GM23338 (cell line): ENCODE measurements at regions not wholly inside any gene's neighbourhood (a gene's known extent, or its start where the extent isn't known, plus 50 kb on each side); places are given as distances from the start of the nearest gene placed in this dataset.

Experiments
- ATAC-seq: fragments of 200-7000 bp; cut with Tn5 transposase; 3 replicates; pipeline ENCODE4 v1.9.1; 2020
- DNase-seq: peaks from one replicate; pipeline ENCODE4 v3.0.0-alpha.2; 2015; ENCODE audit warnings: low spot score
- H2AFZ ChIP-seq: fragments of 200-600 bp; sonication (generic); 2 replicates; pipeline ENCODE4 v1.8.0; 2016; ENCODE audit warnings: antibody characterized with exemption, mild to moderate bottlenecking, moderate library complexity
- H3F3A ChIP-seq: fragments of 200-600 bp; sonication (generic); replicated peaks from 2 replicates; pipeline ENCODE4 v1.8.0; 2017; ENCODE audit warnings: antibody characterized with exemption, mixed run types, low read depth
- H3K27ac ChIP-seq: fragments of 200-600 bp; sonication (generic); 2 replicates; pipeline ENCODE4 v1.6.1; 2016; ENCODE audit warnings: low read depth
- H3K27me3 ChIP-seq: fragments of 200-600 bp; sonication (generic); 2 replicates; pipeline ENCODE4 v1.8.0; 2016; ENCODE audit warnings: mild to moderate bottlenecking, mixed run types, moderate library complexity; ENCODE audit not compliant: insufficient read depth
- H3K36me3 ChIP-seq: fragments of 200-600 bp; sonication (generic); 2 replicates; pipeline ENCODE4 v1.8.0; 2016; ENCODE audit warnings: mild to moderate bottlenecking; ENCODE audit not compliant: insufficient read depth
- H3K4me1 ChIP-seq: fragments of 200-600 bp; sonication (generic); 2 replicates; pipeline ENCODE4 v1.8.0; 2016; ENCODE audit warnings: mild to moderate bottlenecking, moderate library complexity; ENCODE audit not compliant: insufficient read depth
- H3K4me2 ChIP-seq: fragments of 200-600 bp; sonication (generic); 2 replicates; pipeline ENCODE4 v1.7.1; 2017; ENCODE audit warnings: mixed run types
- H3K4me3 ChIP-seq: fragments of 200-600 bp; sonication (generic); 2 replicates; pipeline ENCODE4 v1.6.1; 2016; ENCODE audit warnings: mixed run types
- H3K79me2 ChIP-seq: fragments of 200-600 bp; sonication (generic); replicated peaks from 2 replicates; pipeline ENCODE4 v1.8.0; 2017; ENCODE audit warnings: mild to moderate bottlenecking; ENCODE audit not compliant: insufficient read depth
- H3K9me2 ChIP-seq: fragments of 200-600 bp; sonication (generic); 2 replicates; pipeline ENCODE4 v1.8.0; 2017; ENCODE audit not compliant: insufficient read depth
- H4K20me1 ChIP-seq: fragments of 200-600 bp; sonication (generic); replicated peaks from 2 replicates; pipeline ENCODE4 v1.8.0; 2017; ENCODE audit warnings: mild to moderate bottlenecking; ENCODE audit not compliant: insufficient read depth
- H3K27ac Mint-ChIP-seq: 2 replicates; pipeline ENCODE4 v1.8.0; 2020; ENCODE audit warnings: inconsistent platforms, mild to moderate bottlenecking, moderate library complexity, mixed read lengths
- H3K27me3 Mint-ChIP-seq: 3 replicates; pipeline ENCODE4 v1.8.0; 2022; ENCODE audit warnings: low read depth, mild to moderate bottlenecking, moderate library complexity, mixed read lengths, inconsistent platforms; ENCODE audit not compliant: insufficient read depth, poor library complexity
- H3K36me3 Mint-ChIP-seq: 3 replicates; pipeline ENCODE4 v1.8.0; 2021; ENCODE audit warnings: low read depth, mild to moderate bottlenecking, inconsistent platforms, moderate library complexity, mixed read lengths
- H3K4me1 Mint-ChIP-seq: 3 replicates; pipeline ENCODE4 v1.8.0; 2020; ENCODE audit warnings: mild to moderate bottlenecking, inconsistent platforms, mixed read lengths
- H3K4me3 Mint-ChIP-seq: 3 replicates; pipeline ENCODE4 v1.8.0; 2021; ENCODE audit warnings: moderate library complexity, mild to moderate bottlenecking, inconsistent platforms, mixed read lengths
- H3K9me3 Mint-ChIP-seq: 3 replicates; pipeline ENCODE4 v1.8.0; 2020; ENCODE audit warnings: moderate library complexity, mild to moderate bottlenecking, inconsistent platforms, mixed read lengths
- CREB1 ChIP-seq: fragments of 250-450 bp; sonication (Bioruptor Pico); IDR thresholded peaks from 2 replicates; pipeline ENCODE4 v1.5.0; 2020; ENCODE audit warnings: low read depth, mild to moderate bottlenecking, moderate library complexity
- ETS1 ChIP-seq: IDR thresholded peaks from 2 replicates; pipeline ENCODE4 v1.6.1; 2016; ENCODE audit warnings: antibody characterized with exemption
- EZH2 ChIP-seq: fragments of 200-600 bp; sonication (generic); IDR thresholded peaks from one replicate; pipeline ENCODE4 v1.8.0; 2017; ENCODE audit warnings: antibody characterized with exemption, mild to moderate bottlenecking, low read depth; ENCODE audit not compliant: unreplicated experiment
- EZH2phosphoT487 ChIP-seq: fragments of 200-600 bp; sonication (generic); IDR thresholded peaks from one replicate; pipeline ENCODE4 v1.8.1; 2018; ENCODE audit warnings: antibody characterized with exemption; ENCODE audit not compliant: unreplicated experiment
- JUNB ChIP-seq: IDR thresholded peaks from one replicate; pipeline ENCODE4 v1.6.1; 2016; ENCODE audit warnings: antibody characterized with exemption; ENCODE audit not compliant: unreplicated experiment
- NANOG ChIP-seq: IDR thresholded peaks from 2 replicates; pipeline ENCODE4 v1.6.1; 2016; ENCODE audit warnings: antibody characterized with exemption, borderline replicate concordance
- POLR2AphosphoS5 ChIP-seq: IDR thresholded peaks from 2 replicates; pipeline ENCODE4 v1.6.1; 2016; ENCODE audit warnings: antibody characterized with exemption, low read depth
- REST ChIP-seq: IDR thresholded peaks from one replicate; pipeline ENCODE4 v1.6.1; 2018; ENCODE audit warnings: antibody characterized with exemption; ENCODE audit not compliant: unreplicated experiment
- ZNF114 ChIP-seq: fragments of 250-450 bp; sonication (Bioruptor Pico); IDR thresholded peaks from 2 replicates; pipeline ENCODE4 v1.5.0; 2020; ENCODE audit warnings: mild to moderate bottlenecking, moderate library complexity
- ZNF331 ChIP-seq: fragments of 250-450 bp; sonication (Bioruptor Pico); IDR thresholded peaks from 2 replicates; pipeline ENCODE4 v1.5.0; 2020; ENCODE audit warnings: low read depth, mild to moderate bottlenecking, moderate library complexity
- ZNF462 ChIP-seq: fragments of 250-450 bp; sonication (Bioruptor Pico); IDR thresholded peaks from 2 replicates; pipeline ENCODE4 v1.5.0; 2020; ENCODE audit warnings: mild to moderate bottlenecking, moderate library complexity

GRCh38 chrX:117568238-117568637 is 548.4 kb downstream of the KLHL13 start (continued):
- TF ChIP-seq REST: no peak

GRCh38 chrX:117543885-117544284 is 572.7 kb downstream of the KLHL13 start:
- no peaks in the 10 kb centered on the region for H3K4me1 Mint-ChIP-seq
- no peak overlapping the region for H3K4me3 ChIP-seq
- no peaks in the 10 kb centered on the region for H3K79me2 ChIP-seq
- peaks cover 4% of the 10 kb centered on the region; the same call in 2 of the 3 replicates for H3K9me3 Mint-ChIP-seq
- H3K27me3 Mint-ChIP-seq: no peaks in the 10 kb centered on the region
- H3K27ac Mint-ChIP-seq: no peak overlapping the region
- ATAC-seq (no peak), DNase-seq (no peak)
- no peaks in the 10 kb centered on the region for H3K36me3 ChIP-seq
- no peak overlapping the region for H3K27ac ChIP-seq
- no peak overlapping the region for H3K4me2 ChIP-seq
- H3K4me1 ChIP-seq: no peaks in the 10 kb centered on the region
- no peaks in the 10 kb centered on the region for H3K9me2 ChIP-seq
- H3K36me3 Mint-ChIP-seq: no peaks in the 10 kb centered on the region
- no peak overlapping the region for H2AFZ ChIP-seq
- H3K27me3 ChIP-seq: no peaks in the 10 kb centered on the region
- H3K4me3 Mint-ChIP-seq: no peak overlapping the region
- H4K20me1 ChIP-seq: no peaks in the 10 kb centered on the region
- no peaks in the 10 kb centered on the region for H3F3A ChIP-seq
- TF ChIP-seq CREB1 (CRISPR knock-in tag) (no peak), NANOG (no peak), POLR2AphosphoS5 (no peak), ZNF114 (CRISPR knock-in tag) (no peak), EZH2 (no peak), ETS1 (no peak), REST (no peak), ZNF331 (CRISPR knock-in tag) (no peak), EZH2phosphoT487 (no peak), JUNB (no peak), ZNF462 (CRISPR knock-in tag) (no peak)
